Glutamatergic neuron (in vitro differentiated cells): ENCODE measurements at regions not wholly inside any gene's neighbourhood (a gene's known extent, or its start where the extent isn't known, plus 50 kb on each side); places are given as distances from the start of the nearest gene placed in this dataset.

Source experiments
- DNase-seq: peaks from one replicate; pipeline ENCODE4 v3.0.0; 2022
- H3K27ac Mint-ChIP-seq: one replicate; pipeline ENCODE4 v1.8.0; 2020; ENCODE audit warnings: mild to moderate bottlenecking, mixed read lengths, inconsistent platforms; ENCODE audit not compliant: unreplicated experiment
- H3K27me3 Mint-ChIP-seq: one replicate; pipeline ENCODE4 v1.8.0; 2020; ENCODE audit warnings: mild to moderate bottlenecking, moderate library complexity, mixed read lengths, inconsistent platforms; ENCODE audit not compliant: unreplicated experiment
- H3K36me3 Mint-ChIP-seq: one replicate; pipeline ENCODE4 v1.8.0; 2020; ENCODE audit warnings: mild to moderate bottlenecking, mixed read lengths, inconsistent platforms; ENCODE audit not compliant: unreplicated experiment
- H3K4me1 Mint-ChIP-seq: one replicate; pipeline ENCODE4 v1.8.0; 2020; ENCODE audit warnings: mild to moderate bottlenecking, low read depth, mixed read lengths, inconsistent platforms; ENCODE audit not compliant: unreplicated experiment
- H3K4me3 Mint-ChIP-seq: one replicate; pipeline ENCODE4 v1.8.0; 2020; ENCODE audit warnings: mild to moderate bottlenecking, mixed read lengths, inconsistent platforms; ENCODE audit not compliant: unreplicated experiment
- H3K9me3 Mint-ChIP-seq: one replicate; pipeline ENCODE4 v1.8.0; 2020; ENCODE audit warnings: mild to moderate bottlenecking, moderate library complexity, mixed read lengths, inconsistent platforms; ENCODE audit not compliant: unreplicated experiment
- TF ChIP-seq, protein P1 (sequence below): fragments of 200-600 bp; sonication (generic); IDR thresholded peaks from one replicate; pipeline ENCODE4 v1.5.0; 2021; ENCODE audit not compliant: partially characterized antibody, unreplicated experiment

DNA sequence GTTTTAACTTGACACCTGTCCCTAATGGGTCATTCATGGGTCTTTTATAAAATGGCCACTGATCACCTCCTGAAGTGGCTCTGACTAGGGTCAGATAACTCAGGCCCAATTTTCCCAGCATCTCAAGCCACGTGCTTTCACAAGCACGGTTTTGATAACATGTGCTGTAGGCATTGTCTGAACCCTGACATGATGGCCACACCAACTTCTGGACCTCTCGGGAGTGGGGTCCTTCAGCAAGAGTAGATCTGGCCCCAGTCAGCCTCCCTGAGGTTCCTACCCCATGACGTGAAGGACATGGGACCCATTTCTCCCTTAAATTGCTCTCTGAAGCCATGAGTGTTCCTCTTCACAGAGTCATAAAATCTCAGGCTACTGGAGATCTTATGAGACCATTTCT lies 60.4 kb upstream of the CCND1 start:
- TF ChIP-seq, protein P1, sequence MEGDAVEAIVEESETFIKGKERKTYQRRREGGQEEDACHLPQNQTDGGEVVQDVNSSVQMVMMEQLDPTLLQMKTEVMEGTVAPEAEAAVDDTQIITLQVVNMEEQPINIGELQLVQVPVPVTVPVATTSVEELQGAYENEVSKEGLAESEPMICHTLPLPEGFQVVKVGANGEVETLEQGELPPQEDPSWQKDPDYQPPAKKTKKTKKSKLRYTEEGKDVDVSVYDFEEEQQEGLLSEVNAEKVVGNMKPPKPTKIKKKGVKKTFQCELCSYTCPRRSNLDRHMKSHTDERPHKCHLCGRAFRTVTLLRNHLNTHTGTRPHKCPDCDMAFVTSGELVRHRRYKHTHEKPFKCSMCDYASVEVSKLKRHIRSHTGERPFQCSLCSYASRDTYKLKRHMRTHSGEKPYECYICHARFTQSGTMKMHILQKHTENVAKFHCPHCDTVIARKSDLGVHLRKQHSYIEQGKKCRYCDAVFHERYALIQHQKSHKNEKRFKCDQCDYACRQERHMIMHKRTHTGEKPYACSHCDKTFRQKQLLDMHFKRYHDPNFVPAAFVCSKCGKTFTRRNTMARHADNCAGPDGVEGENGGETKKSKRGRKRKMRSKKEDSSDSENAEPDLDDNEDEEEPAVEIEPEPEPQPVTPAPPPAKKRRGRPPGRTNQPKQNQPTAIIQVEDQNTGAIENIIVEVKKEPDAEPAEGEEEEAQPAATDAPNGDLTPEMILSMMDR, result no peak
- H3K36me3 Mint-ChIP-seq, result no peaks in the 10 kb centered on the region
- peaks cover 2% of the 10 kb centered on the region for H3K27me3 Mint-ChIP-seq
- peaks cover 4% of the 10 kb centered on the region for H3K9me3 Mint-ChIP-seq
- no peaks in the 10 kb centered on the region for H3K4me1 Mint-ChIP-seq
- H3K4me3 Mint-ChIP-seq, result no peak overlapping the region
- no peak for DNase-seq
- no peak overlapping the region for H3K27ac Mint-ChIP-seq

DNA sequence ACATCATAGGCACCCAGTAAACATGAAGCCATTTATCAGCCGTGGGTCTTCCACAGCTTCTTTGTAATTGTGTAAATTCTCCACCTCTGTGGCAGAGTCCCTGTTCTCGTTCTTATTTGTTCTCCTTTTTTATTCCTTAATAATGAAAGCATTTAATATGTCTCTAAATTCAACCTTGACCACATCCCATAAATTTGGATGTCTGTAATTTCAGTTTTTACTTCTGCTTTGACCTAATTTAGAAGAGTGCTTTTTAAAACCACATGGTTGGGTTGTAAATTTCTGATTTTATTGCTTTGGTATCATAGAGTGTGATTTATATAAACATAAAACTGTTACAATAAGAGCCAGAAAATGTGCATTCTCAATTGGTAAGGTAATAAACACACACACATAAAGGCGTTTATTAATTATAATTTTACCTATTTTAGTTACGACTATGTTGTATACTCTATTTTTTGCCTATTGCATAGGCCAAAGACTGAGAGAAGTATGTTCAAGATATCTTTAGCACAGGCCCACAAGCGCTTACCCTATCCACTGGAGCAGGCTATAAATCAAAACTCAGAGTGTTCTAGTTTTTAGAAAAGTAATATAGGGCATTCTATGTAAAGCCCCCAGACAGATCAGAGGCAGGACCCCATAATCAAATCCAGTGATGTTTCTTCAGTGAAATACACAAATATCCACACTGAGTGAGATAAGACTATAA lies 58.0 kb upstream of the CCND1 start:
- peaks cover 4% of the 10 kb centered on the region for H3K27me3 Mint-ChIP-seq
- no peak overlapping the region for H3K4me3 Mint-ChIP-seq
- TF ChIP-seq, protein P1, result no peak
- H3K36me3 Mint-ChIP-seq, result no peaks in the 10 kb centered on the region
- H3K4me1 Mint-ChIP-seq, result no peaks in the 10 kb centered on the region
- H3K27ac Mint-ChIP-seq, result no peak overlapping the region
- no peak for DNase-seq
- no peaks in the 10 kb centered on the region for H3K9me3 Mint-ChIP-seq

DNA sequence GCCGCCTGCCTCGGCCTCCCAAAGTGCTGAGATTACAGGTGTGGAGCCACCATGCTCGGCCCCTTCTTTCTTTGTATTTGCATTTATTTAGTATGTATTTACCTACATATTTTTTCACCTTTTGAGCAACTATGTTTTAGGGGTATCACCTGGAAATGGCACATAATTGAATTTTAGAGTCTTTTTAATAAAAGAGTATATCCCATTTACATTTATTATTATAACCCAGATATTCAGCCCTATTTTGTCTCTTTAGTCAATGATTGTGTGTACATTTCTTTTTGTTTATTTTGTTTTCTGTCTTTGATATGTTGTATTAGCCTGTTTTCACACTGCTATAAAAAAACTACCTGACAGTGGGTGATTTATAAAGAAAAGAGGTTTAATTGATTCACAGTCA lies 56.8 kb upstream of the CCND1 start:
- Mint-ChIP-seq H3K36me3 (no peaks in the 10 kb centered on the region), H3K9me3 (no peaks in the 10 kb centered on the region), H3K4me3 (no peak overlapping the region), H3K27me3 (peaks cover 5% of the 10 kb centered on the region), H3K27ac (no peak overlapping the region), H3K4me1 (no peaks in the 10 kb centered on the region)
- TF ChIP-seq, protein P1, result no peak
- no peak for DNase-seq

DNA sequence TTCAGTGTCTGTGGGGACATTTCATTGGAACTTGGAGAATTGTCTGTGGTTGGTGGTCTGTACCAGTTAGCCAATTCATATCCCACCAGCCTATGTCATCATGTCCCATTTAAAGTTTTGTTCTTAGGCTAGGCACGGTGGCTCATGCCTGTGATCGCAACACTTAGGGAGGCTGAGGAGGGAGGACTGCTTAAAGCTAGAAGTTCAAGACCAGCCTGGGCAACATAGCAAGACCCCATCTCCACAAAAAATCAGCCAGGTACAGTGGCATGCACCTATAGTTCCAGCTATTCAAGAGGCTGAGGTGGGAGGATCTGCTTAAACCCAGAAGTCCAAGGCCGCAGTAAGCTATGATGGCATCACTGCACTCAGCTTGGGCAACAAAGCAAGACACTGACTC lies 55.6 kb upstream of the CCND1 start:
- TF ChIP-seq, protein P1, result no peak
- H3K4me3 Mint-ChIP-seq, result no peak overlapping the region
- DNase-seq, result no peak
- no peaks in the 10 kb centered on the region for H3K9me3 Mint-ChIP-seq
- H3K27me3 Mint-ChIP-seq, result peaks cover 5% of the 10 kb centered on the region
- H3K4me1 Mint-ChIP-seq, result no peaks in the 10 kb centered on the region
- H3K36me3 Mint-ChIP-seq, result no peaks in the 10 kb centered on the region
- H3K27ac Mint-ChIP-seq, result no peak overlapping the region

DNA sequence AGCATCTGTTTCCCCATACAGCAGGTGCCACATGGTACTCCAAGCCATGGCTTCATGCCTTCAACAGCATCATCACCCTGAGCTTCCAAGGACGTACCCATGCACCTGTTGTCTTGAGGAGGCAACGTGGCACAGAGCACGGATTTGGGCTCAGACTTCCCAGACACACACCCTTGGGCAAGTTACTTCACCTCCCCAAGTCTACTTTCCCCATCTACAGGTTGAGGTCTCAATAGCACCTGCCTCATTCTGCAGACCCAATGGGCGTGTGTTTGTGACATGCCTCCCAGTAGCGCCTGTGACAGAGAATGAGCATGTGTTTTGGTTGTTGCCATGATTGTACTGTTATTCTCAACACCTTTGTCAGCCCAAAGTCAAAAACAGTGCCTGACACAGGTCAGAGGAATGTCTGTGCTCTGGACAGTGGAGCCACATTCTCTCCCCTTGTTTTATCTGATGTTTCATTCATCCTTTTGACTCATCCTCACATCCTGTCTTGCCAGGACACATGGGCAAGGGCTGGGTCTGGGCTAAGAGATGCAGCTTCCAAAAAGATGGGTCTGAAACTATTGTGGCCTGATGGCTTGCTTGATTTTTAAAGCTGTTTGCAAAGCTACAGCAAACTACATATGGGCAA lies 53.4 kb upstream of the CCND1 start:
- H3K4me1 Mint-ChIP-seq, result no peaks in the 10 kb centered on the region
- peaks cover 12% of the 10 kb centered on the region for H3K36me3 Mint-ChIP-seq
- no peak for DNase-seq
- no peak overlapping the region for H3K4me3 Mint-ChIP-seq
- H3K9me3 Mint-ChIP-seq, result no peaks in the 10 kb centered on the region
- TF ChIP-seq, protein P1, result no peak
- H3K27ac Mint-ChIP-seq, result no peak overlapping the region
- H3K27me3 Mint-ChIP-seq, result peaks cover 5% of the 10 kb centered on the region
